ENCODE measurements at regions not wholly inside any gene's neighbourhood (a gene's known extent, or its start where the extent isn't known, plus 50 kb on each side); places are given as distances from the start of the nearest gene placed in this dataset.
"Not testable (repeated sequence)": the region's sequence is repeated elsewhere in the genome, so short reads cannot be mapped to it uniquely, and the experiment has no call there.

GRCh38 chr14:44873536-44873935, 88.2 kb downstream of the KLHL28 start:
- DNase-seq (ENCODE audit: low read depth in 2 of 3, low spot score in 2 of 3): no peak

DNA sequence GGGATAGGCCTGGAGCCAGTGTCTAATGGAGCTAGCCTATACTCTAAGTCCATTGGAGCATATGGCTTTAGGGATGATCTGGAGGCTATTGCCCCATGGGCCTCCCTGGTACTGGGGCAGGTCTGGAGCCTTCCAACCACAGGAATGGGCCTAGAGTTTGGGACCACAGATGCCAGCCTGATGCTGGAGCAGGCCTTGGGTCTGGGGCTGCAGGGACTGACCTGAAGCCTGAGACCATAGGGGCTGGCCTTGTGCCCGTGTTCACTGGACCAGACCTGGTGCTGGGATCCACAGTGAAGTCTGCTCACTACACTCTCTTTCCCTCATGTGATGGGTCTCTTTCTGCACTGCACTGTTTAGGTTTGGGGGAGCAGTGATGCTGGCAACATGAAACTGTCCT, 95.0 kb downstream of the KLHL28 start:
- DNase-seq (ENCODE audit: low read depth in 2 of 3, low spot score in 2 of 3): no peak

- no peak for DNase-seq (ENCODE audit: low read depth in 2 of 3, low spot score in 2 of 3)
These were observed 95.4 kb downstream of the KLHL28 start for GRCh38 chr14:44866322-44866721.

- DNase-seq (ENCODE audit: low read depth in 2 of 3, low spot score in 2 of 3): no peak
These were observed 98.5 kb downstream of the KLHL28 start for GRCh38 chr14:44863271-44863670.

DNA sequence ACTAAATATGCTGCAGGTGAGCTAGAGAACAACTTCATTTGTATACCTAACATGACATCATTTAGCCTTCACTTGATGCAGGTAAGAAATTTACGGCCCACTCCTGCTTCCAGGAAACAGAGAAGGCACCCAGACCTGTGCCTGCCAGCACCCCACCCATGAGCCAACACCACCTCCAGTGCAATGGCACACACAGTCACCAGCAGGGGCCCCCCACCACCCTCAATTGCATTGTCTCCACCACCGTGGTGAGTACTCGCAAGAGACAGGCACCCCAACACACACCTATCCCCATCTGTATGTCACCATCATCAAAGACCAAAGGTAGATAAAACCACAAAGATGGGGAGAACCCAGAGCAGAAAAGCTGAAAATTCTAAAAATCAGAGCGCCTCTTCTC, 107.6 kb downstream of the KLHL28 start:
- DNase-seq (ENCODE audit: low read depth in 2 of 3, low spot score in 2 of 3): no peak

GRCh38 chr14:44847526-44848309, 114.0 kb downstream of the KLHL28 start:
- no peak for DNase-seq (ENCODE audit: low read depth in 2 of 3, low spot score in 2 of 3)

GRCh38 chr14:44846232-44846824, 115.4 kb downstream of the KLHL28 start:
- peak in 2 of 3 donors; percentile 14 to 55 for DNase-seq (ENCODE audit: low read depth in 2 of 3, low spot score in 2 of 3)

- DNase-seq (ENCODE audit: low read depth in 2 of 3, low spot score in 2 of 3): not testable (repeated sequence)
These were observed 125.8 kb downstream of the KLHL28 start for GRCh38 chr14:44835928-44836327.

DNA sequence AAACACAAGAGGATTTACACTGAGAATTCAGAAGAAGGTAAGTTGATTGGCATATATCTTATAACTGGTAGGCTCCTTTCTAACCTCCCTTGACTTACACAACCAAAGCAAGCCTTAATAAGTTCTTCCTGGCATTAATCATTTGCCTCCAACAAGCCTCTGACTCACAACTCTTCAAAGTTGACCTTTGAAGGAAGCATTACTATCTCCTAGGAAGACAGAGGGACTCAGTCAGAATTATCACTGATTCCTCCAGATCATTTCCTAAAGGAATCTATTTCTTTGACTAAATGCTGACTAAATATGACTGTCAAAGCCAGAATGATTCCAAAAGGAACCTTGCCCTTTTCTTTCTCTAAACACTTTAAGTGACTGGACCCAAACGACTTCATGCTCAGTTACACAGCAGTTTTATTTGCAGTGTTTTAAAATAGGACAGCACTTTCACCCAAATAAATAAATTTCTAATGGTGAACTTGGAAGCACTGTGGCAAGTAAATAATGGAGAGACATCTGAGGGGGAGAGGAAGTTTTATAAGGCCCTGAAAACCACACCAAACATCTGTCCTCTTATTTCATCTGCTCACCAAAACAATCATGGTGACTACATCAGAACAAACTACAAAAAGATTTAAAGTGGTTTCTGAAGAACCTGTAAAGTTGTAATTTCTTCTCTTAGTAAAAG, 128.2 kb downstream of the KLHL28 start:
- no peak for DNase-seq (ENCODE audit: low read depth in 2 of 3, low spot score in 2 of 3)

- DNase-seq (ENCODE audit: low read depth in 2 of 3, low spot score in 2 of 3): no peak
These were observed 131.4 kb downstream of the KLHL28 start for GRCh38 chr14:44830371-44830770.

- no peak for DNase-seq (ENCODE audit: low read depth in 2 of 3, low spot score in 2 of 3)
These were observed 132.7 kb downstream of the KLHL28 start for GRCh38 chr14:44829021-44829420.

DNA sequence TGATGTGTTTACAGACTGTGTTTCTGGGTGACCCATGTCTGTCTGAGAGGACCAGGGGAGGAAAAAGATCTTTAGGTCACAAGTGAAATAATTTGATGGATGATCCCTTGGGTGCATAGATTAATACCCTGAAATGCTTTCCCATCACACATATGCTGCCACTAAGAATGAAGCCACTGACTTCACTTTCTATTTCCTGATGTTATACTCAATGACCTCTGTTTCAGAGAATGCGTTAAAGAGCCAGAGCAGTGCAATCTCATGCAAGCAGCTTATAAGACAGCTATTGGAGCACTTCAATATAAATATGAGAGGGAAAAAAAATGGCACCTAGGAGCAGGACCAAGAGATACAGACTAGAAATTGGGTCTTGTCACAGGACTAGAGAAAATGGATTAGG, 133.7 kb downstream of the KLHL28 start:
- no peak for DNase-seq (ENCODE audit: low read depth in 2 of 3, low spot score in 2 of 3)

DNA sequence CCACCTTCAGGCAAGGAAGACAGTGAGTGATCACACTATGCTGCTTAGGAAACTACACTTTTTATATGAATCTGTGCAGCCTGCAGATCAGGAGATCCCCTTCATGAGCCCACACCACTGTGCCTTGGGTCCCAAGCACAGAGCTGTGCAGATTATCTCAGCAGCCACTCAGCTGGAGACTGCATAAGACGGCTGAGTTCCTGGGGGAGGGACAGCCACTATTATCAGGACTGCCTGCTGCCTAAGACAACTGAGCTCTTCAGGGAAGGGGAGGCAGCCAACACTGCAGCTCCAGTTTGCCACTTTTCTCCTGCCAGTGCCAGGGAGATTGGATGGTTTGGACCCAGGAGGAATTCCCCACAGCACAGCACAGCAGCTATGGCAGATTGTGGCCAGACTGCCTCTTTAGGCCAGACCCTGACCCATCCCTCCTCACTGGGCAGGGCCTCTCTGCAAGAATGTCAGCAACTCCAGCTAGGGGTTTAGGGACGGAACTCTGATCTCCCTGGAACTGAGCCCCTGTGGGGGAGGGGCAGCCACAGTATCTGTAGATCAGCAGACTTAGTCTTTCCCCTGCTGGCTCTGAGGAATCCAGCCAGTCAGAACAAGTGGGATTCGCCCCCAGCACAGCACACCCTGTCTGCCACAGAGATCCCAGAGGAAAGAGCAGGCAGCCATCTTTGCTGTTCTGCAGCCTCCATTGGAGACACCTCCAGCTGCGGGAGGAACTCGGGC, 141.3 kb downstream of the KLHL28 start:
- DNase-seq (ENCODE audit: low read depth in 2 of 3, low spot score in 2 of 3): no peak

DNA sequence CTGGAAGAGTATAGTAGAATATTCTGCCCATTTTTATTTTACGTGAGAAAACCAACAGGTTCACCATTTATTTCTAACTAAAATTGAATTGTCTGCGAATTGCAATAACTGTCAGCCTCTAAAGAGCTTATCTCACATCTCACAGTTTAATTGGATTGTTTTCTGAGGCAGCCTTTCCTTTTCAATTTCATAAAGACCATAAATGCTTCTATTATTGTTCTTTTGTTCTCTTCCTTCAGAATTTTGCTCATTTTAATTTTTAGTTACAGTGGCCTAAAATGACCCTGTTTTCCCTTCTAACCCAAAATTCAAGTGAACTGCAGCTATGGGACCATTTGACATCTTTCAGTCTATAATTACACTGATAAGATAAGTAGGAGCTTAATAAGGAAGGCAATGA, 147.6 kb downstream of the KLHL28 start:
- DNase-seq (ENCODE audit: low read depth in 2 of 3, low spot score in 2 of 3): no peak

DNA sequence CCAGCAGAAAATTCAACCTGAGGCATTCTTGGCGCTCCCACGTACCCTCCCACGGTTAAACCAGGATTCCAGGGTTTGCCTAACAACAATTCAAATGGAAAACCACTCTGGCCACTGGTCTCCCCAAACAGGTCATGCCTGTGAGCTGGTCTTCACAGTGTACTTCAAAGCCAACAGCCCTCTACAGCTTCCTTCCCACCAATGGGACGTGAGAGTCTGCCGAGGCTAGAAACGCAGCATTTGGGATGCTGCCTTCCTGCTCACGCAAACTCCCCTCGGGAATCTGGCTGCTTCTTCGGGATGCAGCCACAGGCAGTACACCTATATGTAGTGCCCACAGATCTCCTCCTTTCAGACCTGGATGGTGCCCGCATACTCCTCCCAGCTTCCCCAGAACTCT, 149.1 kb downstream of the KLHL28 start:
- no peak for DNase-seq (ENCODE audit: low read depth in 2 of 3, low spot score in 2 of 3)

GRCh38 chr14:44804391-44804790, 157.4 kb downstream of the KLHL28 start:
- no peak for DNase-seq (ENCODE audit: low read depth in 2 of 3, low spot score in 2 of 3)

- peak; percentile 0 to 38 (median 14) for DNase-seq (ENCODE audit: low read depth in 2 of 3, low spot score in 2 of 3)
These were observed 158.4 kb downstream of the KLHL28 start for GRCh38 chr14:44803239-44803905.

- no peak for DNase-seq (ENCODE audit: low read depth in 2 of 3, low spot score in 2 of 3)
These were observed 163.1 kb downstream of the KLHL28 start for GRCh38 chr14:44798386-44799242.

- DNase-seq (ENCODE audit: low read depth in 2 of 3, low spot score in 2 of 3): no peak
These were observed 166.0 kb downstream of the KLHL28 start for GRCh38 chr14:44795725-44796124.

DNA sequence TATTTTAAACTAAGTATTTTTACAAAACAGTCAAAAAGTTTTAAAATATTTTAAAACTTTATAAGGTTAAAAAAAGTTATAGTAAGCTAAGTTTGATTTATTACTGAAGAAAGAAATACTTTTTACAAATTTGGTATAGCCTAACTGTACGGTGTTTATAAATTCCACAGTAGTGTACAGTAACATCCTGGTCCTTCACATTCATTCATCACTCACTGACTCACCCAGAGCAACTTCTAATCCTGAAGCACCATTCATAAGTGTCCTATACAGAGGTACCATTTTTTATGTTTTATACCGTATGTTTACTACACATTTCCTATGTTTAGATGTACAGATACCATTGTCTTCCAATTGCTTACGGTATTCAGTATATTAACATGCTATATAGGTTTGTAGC, 170.0 kb downstream of the KLHL28 start:
- DNase-seq (ENCODE audit: low read depth in 2 of 3, low spot score in 2 of 3): no peak

Measured in hematopoietic multipotent progenitor cell (in vitro differentiated cells).